HEK293 (cell line): ENCODE measurements at regions not wholly inside any gene's neighbourhood (a gene's known extent, or its start where the extent isn't known, plus 50 kb on each side); places are given as distances from the start of the nearest gene placed in this dataset.

Experiments used
- CTCF ChIA-PET: fragments of 350-600 bp; formaldehyde crosslinking; extraction: SDS; loops from one replicate; lab custom pipeline; 2021; ENCODE audit warnings: antibody characterized with exemption; lab: Yijun Ruan, JAX
- POLR2A ChIA-PET: fragments of 300-600 bp; formaldehyde crosslinking; extraction: SDS; loops from one replicate; lab custom pipeline; 2020; ENCODE audit warnings: antibody characterized with exemption, inconsistent platforms; lab: Yijun Ruan, JAX
- H3K27ac ChIP-seq: fragments of 200-500 bp; sonication (Bioruptor generic); 2 replicates; pipeline ENCODE4 v1.5.1; 2014; ENCODE audit warnings: low read depth, low read length, control low read depth, inconsistent platforms; ENCODE audit errors: extremely low read depth
- H3K36me3 ChIP-seq, 2 experiments: fragments of 200-500 bp in 1 of 2; sonication (Bioruptor generic) in 1 of 2; 1 replicate in 1 of 2; 2 replicates in 1 of 2; pipeline ENCODE4 v1.5.1; 2014 to 2017; ENCODE audit warnings: inconsistent platforms in 2 of 2, low read length in 2 of 2; ENCODE audit not compliant: control insufficient read depth in 2 of 2, insufficient read depth in 1 of 2
- H3K4me1 ChIP-seq: fragments of 200-500 bp; sonication (Bioruptor generic); 2 replicates; pipeline ENCODE4 v1.5.1; 2014; ENCODE audit warnings: mild to moderate bottlenecking, low read length, inconsistent platforms; ENCODE audit not compliant: control insufficient read depth, insufficient read depth
- H3K4me3 ChIP-seq: 2 replicates; pipeline ENCODE4 v1.5.1; 2011; ENCODE audit warnings: low read depth, mild to moderate bottlenecking, control low read depth, low read length, moderate library complexity
- H3K9me3 ChIP-seq: fragments of 200-500 bp; sonication (Bioruptor generic); 2 replicates; pipeline ENCODE4 v1.5.1; 2014; ENCODE audit warnings: low read depth, low read length, inconsistent platforms; ENCODE audit not compliant: control insufficient read depth, insufficient read depth
- CTCF ChIP-seq: fragments of 450-650 bp; formaldehyde crosslinking; IDR thresholded peaks from 2 replicates; pipeline ENCODE4 v1.5.1; 2016; ENCODE audit warnings: missing biosample characterization, missing genetic modification characterization
- KLF16 ChIP-seq: fragments of 450-650 bp; formaldehyde crosslinking; IDR thresholded peaks from 2 replicates; pipeline ENCODE4 v1.5.1; 2017; ENCODE audit warnings: missing biosample characterization, missing genetic modification characterization
- MEIS1 ChIP-seq: sonication (generic); formaldehyde crosslinking; IDR thresholded peaks from 2 replicates; pipeline ENCODE4 v1.8.1; 2022; ENCODE audit warnings: missing genetic modification reagents, mild to moderate bottlenecking, borderline replicate concordance
- MYNN ChIP-seq: fragments of 450-650 bp; formaldehyde crosslinking; IDR thresholded peaks from 2 replicates; pipeline ENCODE4 v1.5.1; 2016; ENCODE audit warnings: missing biosample characterization, missing genetic modification characterization, borderline replicate concordance
- PRDM2 ChIP-seq: fragments of 450-650 bp; formaldehyde crosslinking; IDR thresholded peaks from 2 replicates; pipeline ENCODE4 v1.5.1; 2016; ENCODE audit warnings: missing biosample characterization, missing genetic modification characterization, borderline replicate concordance
- REST ChIP-seq: fragments of 450-650 bp; formaldehyde crosslinking; IDR thresholded peaks from 2 replicates; pipeline ENCODE4 v1.5.1; 2016; ENCODE audit warnings: missing biosample characterization, missing genetic modification characterization
- ZBTB21 ChIP-seq: fragments of 450-650 bp; formaldehyde crosslinking; IDR thresholded peaks from 2 replicates; pipeline ENCODE4 v1.5.1; 2017; ENCODE audit warnings: missing biosample characterization, missing genetic modification characterization
- ZNF121 ChIP-seq: fragments of 450-650 bp; formaldehyde crosslinking; IDR thresholded peaks from 2 replicates; pipeline ENCODE4 v1.5.1; 2016; ENCODE audit warnings: missing biosample characterization, missing genetic modification characterization
- ZNF214 ChIP-seq: fragments of 450-650 bp; formaldehyde crosslinking; IDR thresholded peaks from 2 replicates; pipeline ENCODE4 v1.5.1; 2017; ENCODE audit warnings: missing biosample characterization, mild to moderate bottlenecking, missing genetic modification characterization, borderline replicate concordance
- ZNF239 ChIP-seq: fragments of 450-650 bp; formaldehyde crosslinking; IDR thresholded peaks from 2 replicates; pipeline ENCODE4 v1.5.1; 2016; ENCODE audit warnings: missing biosample characterization, missing genetic modification characterization
- ZNF24 ChIP-seq: fragments of 450-650 bp; formaldehyde crosslinking; IDR thresholded peaks from 2 replicates; pipeline ENCODE4 v1.5.1; 2016; ENCODE audit warnings: missing biosample characterization, missing genetic modification characterization
- ZNF501 ChIP-seq: fragments of 450-650 bp; formaldehyde crosslinking; IDR thresholded peaks from 2 replicates; pipeline ENCODE4 v1.5.1; 2016; ENCODE audit warnings: missing biosample characterization, missing genetic modification characterization
- ZNF510 ChIP-seq: fragments of 450-650 bp; formaldehyde crosslinking; IDR thresholded peaks from 2 replicates; pipeline ENCODE4 v1.5.1; 2018; ENCODE audit warnings: mild to moderate bottlenecking, missing genetic modification characterization, missing biosample characterization; ENCODE audit not compliant: insufficient replicate concordance
- ZNF600 ChIP-seq: fragments of 450-650 bp; formaldehyde crosslinking; IDR thresholded peaks from 2 replicates; pipeline ENCODE4 v1.5.1; 2016; ENCODE audit warnings: missing biosample characterization, missing genetic modification characterization
- ZSCAN18 ChIP-seq: fragments of 450-650 bp; formaldehyde crosslinking; IDR thresholded peaks from 2 replicates; pipeline ENCODE4 v1.5.1; 2016; ENCODE audit warnings: missing biosample characterization, missing genetic modification characterization

GRCh38 chr10:78893217-78893616 lies 175.5 kb upstream of the ZMIZ1 start:
- Histone ChIP-seq H3K27ac (no peak overlapping the region), H3K36me3 (no peaks in the 10 kb centered on the region), H3K4me3 (no peak overlapping the region), H3K4me1 (no peaks in the 10 kb centered on the region), H3K9me3 (no peaks in the 10 kb centered on the region)
- no peak for TF ChIP-seq ZNF239 (tag by site-specific recombination)
- ChIA-PET CTCF (interaction anchor here (0.6 kb wide), 1 partner anchor 226 kb away, joined by 3 read pairs; no protein-coding TSS in a partner anchor), POLR2A (no interaction called here)

GRCh38 chr10:78894089-78894840 lies 174.5 kb upstream of the ZMIZ1 start:
- no peak overlapping the region for H3K4me3 ChIP-seq
- no peak overlapping the region for H3K27ac ChIP-seq
- no peaks in the 10 kb centered on the region for H3K9me3 ChIP-seq
- H3K36me3 ChIP-seq = no peaks in the 10 kb centered on the region
- no peak for TF ChIP-seq ZNF600 (tag by site-specific recombination)
- TF ChIP-seq ZNF24 = no peak
- TF ChIP-seq ZNF510 (tag by site-specific recombination) = no peak
- no peak for TF ChIP-seq ZNF501 (tag by site-specific recombination)
- no peak for TF ChIP-seq ZBTB21 (tag by site-specific recombination)
- TF ChIP-seq PRDM2 (tag by site-specific recombination) = no peak
- TF ChIP-seq, all 188 proteins: peak for 0
- no peaks in the 10 kb centered on the region for H3K4me1 ChIP-seq
- POLR2A ChIA-PET = no interaction called here
- CTCF ChIA-PET = interaction anchor here (0.6 kb wide), 2 partner anchors 227 to 308 kb away, joined by 3 to 4 read pairs; no protein-coding TSS in a partner anchor

GRCh38 chr10:78894841-78895195 lies 173.9 kb upstream of the ZMIZ1 start:
- H3K4me3 ChIP-seq = no peak overlapping the region
- CTCF ChIA-PET = interaction anchor here (0.5 to 0.6 kb wide), 2 partner anchors 13 to 188 kb away, joined by 3 to 4 read pairs; no protein-coding TSS in a partner anchor
- H3K36me3 ChIP-seq = no peaks in the 10 kb centered on the region
- no peaks in the 10 kb centered on the region for H3K9me3 ChIP-seq
- H3K4me1 ChIP-seq = no peaks in the 10 kb centered on the region
- POLR2A ChIA-PET = no interaction called here
- no peak overlapping the region for H3K27ac ChIP-seq
- TF ChIP-seq ZSCAN18 (tag by site-specific recombination) = no peak
- no peak for TF ChIP-seq MYNN
- TF ChIP-seq ZNF214 (tag by site-specific recombination) = no peak
- TF ChIP-seq KLF16 (tag by site-specific recombination) = no peak
- no peak for TF ChIP-seq ZNF121 (tag by site-specific recombination)
- no peak for TF ChIP-seq MEIS1 (CRISPR knock-in tag)
- no peak for TF ChIP-seq CTCF
- no peak for TF ChIP-seq REST
